Naive B cell (primary cell): ENCODE measurements at regions not wholly inside any gene's neighbourhood (a gene's known extent, or its start where the extent isn't known, plus 50 kb on each side); places are given as distances from the start of the nearest gene placed in this dataset.
"Not testable (repeated sequence)": the region's sequence is repeated elsewhere in the genome, so short reads cannot be mapped to it uniquely, and the experiment has no call there.

Experiments
- ATAC-seq, 2 donors: fragments of 150-1000 bp; cut with Tn5 transposase; 2 replicates each; pipeline ENCODE4 v1.10.0; 2021; ENCODE audit warnings: low read depth in 2 of 2, mild to moderate bottlenecking in 2 of 2, moderate library complexity in 2 of 2
- DNase-seq: peaks from one replicate; pipeline ENCODE4 v3.0.0; 2022
- H3K27ac Mint-ChIP-seq, 6 donors: one replicate each; pipeline ENCODE4 v1.8.0; 2020 to 2022; ENCODE audit warnings: mild to moderate bottlenecking in 6 of 6, mixed read lengths in 6 of 6, moderate library complexity in 5 of 6, inconsistent platforms in 2 of 6
- H3K27me3 Mint-ChIP-seq, 3 donors: one replicate each; pipeline ENCODE4 v1.8.0; 2021 to 2022; ENCODE audit warnings: mixed read lengths in 3 of 3, mild to moderate bottlenecking in 1 of 3
- H3K36me3 Mint-ChIP-seq, 2 donors: one replicate each; pipeline ENCODE4 v1.8.0; 2020 to 2022; ENCODE audit warnings: mixed read lengths in 2 of 2, inconsistent platforms in 1 of 2, mild to moderate bottlenecking in 1 of 2
- H3K4me1 Mint-ChIP-seq, 3 donors: one replicate each; pipeline ENCODE4 v1.8.0; 2020 to 2022; ENCODE audit warnings: mixed read lengths in 3 of 3, inconsistent platforms in 1 of 3, mild to moderate bottlenecking in 1 of 3, moderate library complexity in 1 of 3
- H3K4me3 Mint-ChIP-seq, 8 donors: one replicate each; pipeline ENCODE4 v1.8.0; 2020 to 2022; ENCODE audit warnings: mild to moderate bottlenecking in 8 of 8, mixed read lengths in 8 of 8, moderate library complexity in 8 of 8, inconsistent platforms in 2 of 8
- H3K9me3 Mint-ChIP-seq, 7 donors: one replicate each; pipeline ENCODE4 v1.8.0; 2020 to 2022; ENCODE audit warnings: mixed read lengths in 7 of 7, mild to moderate bottlenecking in 5 of 7, inconsistent platforms in 2 of 7, moderate library complexity in 1 of 7

DNA sequence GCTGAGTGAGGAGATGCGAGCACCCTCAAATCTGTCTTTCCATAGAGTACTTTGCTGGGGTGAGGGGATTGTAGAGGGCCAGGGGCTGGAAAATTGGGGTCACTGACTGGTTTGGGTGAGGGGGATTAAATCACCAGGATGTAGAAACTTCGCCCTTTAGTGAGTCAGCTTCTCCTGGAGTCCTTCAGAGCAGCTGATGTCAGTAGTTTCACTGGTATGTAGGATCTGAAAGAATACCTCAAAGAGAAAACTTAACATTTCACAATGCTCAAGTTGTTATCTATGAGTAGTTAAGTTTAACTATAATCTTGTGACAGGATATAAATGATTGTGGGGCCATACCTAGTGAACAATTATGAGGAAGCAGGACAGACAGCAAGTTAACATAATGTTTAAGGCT, 174.7 kb upstream of the ZNF717 start:
- not testable (repeated sequence) for DNase-seq, ATAC-seq, H3K27ac Mint-ChIP-seq, H3K4me3 Mint-ChIP-seq, H3K36me3 Mint-ChIP-seq, H3K27me3 Mint-ChIP-seq, H3K4me1 Mint-ChIP-seq
- peaks cover 0 to 17% (median 10%) of the 10 kb centered on the region in 7 donors for H3K9me3 Mint-ChIP-seq

DNA sequence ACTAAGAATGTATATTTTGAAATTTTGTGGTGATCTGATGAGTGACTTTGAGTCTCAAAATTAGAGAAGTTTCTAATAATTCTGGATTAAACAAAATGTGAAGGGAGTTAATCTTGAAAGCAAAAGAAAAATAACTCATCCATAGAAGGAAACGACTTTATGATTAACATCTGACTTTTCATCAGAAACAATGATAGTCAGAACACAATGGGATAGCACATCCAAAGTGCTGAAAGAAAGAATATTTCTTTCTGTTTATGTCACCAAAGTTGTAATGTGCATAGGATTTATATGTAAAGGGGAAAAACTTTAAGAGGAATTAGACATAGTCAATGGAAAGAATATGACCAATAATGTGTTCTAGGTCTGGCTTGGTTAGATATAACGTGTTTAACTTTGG, 176.7 kb upstream of the ZNF717 start:
- H3K27me3 Mint-ChIP-seq, H3K36me3 Mint-ChIP-seq, H3K4me3 Mint-ChIP-seq, H3K4me1 Mint-ChIP-seq, ATAC-seq, DNase-seq, H3K27ac Mint-ChIP-seq: not testable (repeated sequence)
- peaks cover 0 to 17% (median 10%) of the 10 kb centered on the region in 7 donors for H3K9me3 Mint-ChIP-seq

GRCh38 chr3:75967071-75967470, 181.7 kb upstream of the ZNF717 start:
- H3K27ac Mint-ChIP-seq: no peak overlapping the region
- no peaks in the 10 kb centered on the region for H3K36me3 Mint-ChIP-seq
- no peaks in the 10 kb centered on the region for H3K4me1 Mint-ChIP-seq
- no peak overlapping the region for H3K4me3 Mint-ChIP-seq
- DNase-seq (no peak), ATAC-seq (no peak)
- peaks cover 0 to 8% (median 3%) of the 10 kb centered on the region in 7 donors for H3K9me3 Mint-ChIP-seq
- no peaks in the 10 kb centered on the region for H3K27me3 Mint-ChIP-seq

DNA sequence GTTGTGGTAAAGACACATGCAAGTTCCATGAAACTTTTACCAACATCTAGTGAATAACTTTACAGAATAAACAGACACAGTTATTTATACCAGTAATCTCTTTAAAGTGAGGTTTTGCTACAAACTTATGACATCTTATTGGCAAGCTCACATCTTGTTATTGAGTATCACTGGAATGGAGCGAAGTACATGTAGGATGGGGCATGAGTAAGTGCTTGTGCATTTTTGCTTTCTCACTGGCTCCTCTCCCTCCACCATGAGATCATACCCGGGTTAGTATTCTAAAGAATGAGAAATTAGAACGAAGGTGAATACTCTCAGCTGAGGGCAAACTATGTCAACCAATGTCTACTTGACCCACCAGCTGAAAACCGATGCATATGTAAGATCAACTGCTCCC, 193.3 kb upstream of the ZNF717 start:
- Mint-ChIP-seq H3K27ac (no peak overlapping the region), H3K4me1 (no peaks in the 10 kb centered on the region), H3K9me3 (peaks cover 0 to 11% (median 6%) of the 10 kb centered on the region in 7 donors), H3K4me3 (no peak overlapping the region), H3K36me3 (no peaks in the 10 kb centered on the region), H3K27me3 (no peaks in the 10 kb centered on the region)
- ATAC-seq (no peak), DNase-seq (no peak)

GRCh38 chr3:75981401-75981800, 196.1 kb upstream of the ZNF717 start:
- Mint-ChIP-seq H3K9me3 (peaks cover 0 to 11% (median 5%) of the 10 kb centered on the region in 7 donors), H3K4me1 (no peaks in the 10 kb centered on the region), H3K4me3 (no peak overlapping the region), H3K36me3 (no peaks in the 10 kb centered on the region), H3K27ac (no peak overlapping the region), H3K27me3 (no peaks in the 10 kb centered on the region)
- ATAC-seq (no peak), DNase-seq (no peak)

DNA sequence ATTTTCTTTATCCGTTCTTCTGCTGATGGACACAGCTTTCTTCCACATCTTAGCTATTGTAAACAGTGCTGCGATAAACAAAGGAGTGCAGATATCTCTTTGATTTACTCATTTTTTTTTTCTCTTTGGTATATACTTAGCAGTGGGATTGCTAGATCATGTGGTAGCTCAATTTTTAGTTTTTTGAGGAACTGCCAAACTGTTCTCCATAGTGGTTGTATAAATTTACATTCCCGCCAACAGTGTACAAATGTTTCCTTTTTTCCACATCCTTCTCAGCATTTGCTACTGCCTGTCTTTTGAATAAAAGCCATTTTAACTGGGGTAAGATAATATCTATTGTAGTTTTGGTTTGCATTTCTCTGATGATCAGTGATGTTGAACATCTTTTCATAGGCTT, 196.8 kb upstream of the ZNF717 start:
- DNase-seq (no peak), ATAC-seq (no peak)
- H3K4me1 Mint-ChIP-seq: no peaks in the 10 kb centered on the region
- H3K4me3 Mint-ChIP-seq: no peak overlapping the region
- H3K9me3 Mint-ChIP-seq: peaks cover 0 to 11% (median 5%) of the 10 kb centered on the region in 7 donors
- no peaks in the 10 kb centered on the region for H3K27me3 Mint-ChIP-seq
- H3K27ac Mint-ChIP-seq: peak overlapping the region in 1 of 6 donors; percentile 8
- H3K36me3 Mint-ChIP-seq: no peaks in the 10 kb centered on the region

DNA sequence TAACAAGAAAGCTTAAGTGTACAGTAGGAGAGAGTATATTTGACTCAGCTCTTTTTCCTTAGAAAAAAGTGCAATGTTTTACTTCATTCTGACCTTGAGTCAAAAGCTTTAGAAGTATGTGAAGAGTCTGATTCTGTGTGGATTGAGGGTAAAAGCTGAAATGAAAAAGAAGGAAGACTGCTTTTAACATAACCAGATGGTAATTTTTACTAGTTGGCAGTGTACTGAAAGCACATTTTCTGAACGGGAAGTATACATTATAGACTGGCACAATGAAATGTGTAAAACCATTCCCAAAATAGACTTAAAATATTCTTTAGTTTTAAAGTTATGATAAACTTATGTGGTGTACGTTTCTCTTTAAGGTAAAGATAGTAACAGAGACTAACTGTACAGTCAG, 197.8 kb upstream of the ZNF717 start:
- Mint-ChIP-seq H3K27me3 (no peaks in the 10 kb centered on the region), H3K4me1 (no peaks in the 10 kb centered on the region), H3K36me3 (no peaks in the 10 kb centered on the region), H3K9me3 (peaks cover 0 to 11% (median 5%) of the 10 kb centered on the region in 7 donors), H3K4me3 (no peak overlapping the region), H3K27ac (no peak overlapping the region)
- DNase-seq (no peak), ATAC-seq (no peak)

- Mint-ChIP-seq H3K36me3 (no peaks in the 10 kb centered on the region), H3K4me3 (no peak overlapping the region), H3K27me3 (no peaks in the 10 kb centered on the region), H3K27ac (no peak overlapping the region), H3K4me1 (no peaks in the 10 kb centered on the region), H3K9me3 (peaks cover 0 to 8% (median 5%) of the 10 kb centered on the region in 7 donors)
- DNase-seq (no peak), ATAC-seq (no peak)
Observed at GRCh38 chr3:75983609-75984290, 198.4 kb upstream of the ZNF717 start.

DNA sequence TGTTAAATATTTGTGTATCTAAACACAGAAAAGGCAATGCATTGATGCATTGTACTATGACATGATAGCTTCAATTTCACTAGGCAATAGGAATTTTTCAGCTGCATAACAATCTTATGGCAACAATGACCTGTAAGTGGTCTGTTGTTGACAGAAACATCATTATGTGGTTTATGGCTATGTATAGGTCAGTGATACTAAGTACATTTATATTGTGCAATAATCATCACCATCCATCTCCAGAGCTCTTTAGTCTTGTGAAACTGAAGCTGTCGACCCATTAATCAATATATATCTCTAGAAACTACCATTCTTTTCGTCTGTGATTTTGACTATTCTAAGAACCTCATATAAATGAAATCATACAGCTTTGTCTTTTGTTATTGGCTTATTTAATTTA, 200.1 kb upstream of the ZNF717 start:
- Mint-ChIP-seq H3K27ac (no peak overlapping the region), H3K4me1 (no peaks in the 10 kb centered on the region), H3K36me3 (no peaks in the 10 kb centered on the region)

DNA sequence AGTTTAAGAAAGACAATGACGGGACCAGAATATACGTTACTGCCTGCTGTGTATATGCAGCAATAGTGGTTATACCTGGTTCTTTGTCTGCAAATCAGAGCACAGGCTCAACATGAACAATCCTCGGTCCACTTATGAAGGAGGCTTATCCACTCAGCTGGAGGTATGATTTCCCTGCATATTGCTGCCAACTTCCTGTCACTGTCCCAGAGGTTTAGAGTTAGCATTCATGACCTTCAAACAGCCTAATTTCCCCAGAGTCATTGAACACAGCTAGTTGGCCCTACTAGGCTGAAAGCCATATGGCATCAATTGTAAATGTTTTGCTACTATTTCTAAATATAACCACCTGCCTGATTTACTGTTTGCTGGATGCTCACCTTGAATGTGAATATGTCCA, 224.9 kb upstream of the ZNF717 start:
- Mint-ChIP-seq H3K4me1 (no peaks in the 10 kb centered on the region), H3K36me3 (no peaks in the 10 kb centered on the region), H3K4me3 (no peak overlapping the region), H3K27ac (no peak overlapping the region), H3K9me3 (peaks cover 0 to 8% (median 0%) of the 10 kb centered on the region in 7 donors), H3K27me3 (no peaks in the 10 kb centered on the region)
- ATAC-seq (no peak), DNase-seq (no peak)

More for the DNA sequence above, 200.1 kb upstream of the ZNF717 start:
- DNase-seq (no peak), ATAC-seq (no peak)
- peaks cover 0 to 8% (median 5%) of the 10 kb centered on the region in 7 donors for H3K9me3 Mint-ChIP-seq
- H3K27me3 Mint-ChIP-seq: no peaks in the 10 kb centered on the region
- no peak overlapping the region for H3K4me3 Mint-ChIP-seq

GRCh38 chr3:76011121-76011520, 225.8 kb upstream of the ZNF717 start:
- Mint-ChIP-seq H3K4me1 (no peaks in the 10 kb centered on the region), H3K27ac (no peak overlapping the region), H3K27me3 (no peaks in the 10 kb centered on the region), H3K36me3 (no peaks in the 10 kb centered on the region), H3K4me3 (no peak overlapping the region), H3K9me3 (peaks cover 0 to 8% (median 0%) of the 10 kb centered on the region in 7 donors)
- ATAC-seq (no peak), DNase-seq (no peak)

DNA sequence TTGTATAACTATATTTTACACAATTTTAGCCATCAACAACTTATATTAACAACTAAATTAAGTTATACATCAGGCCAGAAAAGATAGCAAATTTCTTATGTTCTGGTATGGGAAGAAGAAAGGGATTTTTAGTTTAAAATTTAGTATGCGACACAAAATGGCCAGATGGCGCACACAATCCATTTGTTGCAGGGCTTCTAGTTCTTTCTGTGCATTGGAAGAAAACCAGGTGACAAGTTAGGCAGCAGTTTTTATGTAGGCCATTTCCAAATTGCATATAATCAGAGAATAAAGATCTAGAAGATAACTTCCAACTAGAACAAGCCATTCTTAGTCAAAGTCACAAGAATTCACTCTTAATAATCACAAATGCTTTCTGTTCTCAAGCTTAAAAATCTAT, 230.1 kb upstream of the ZNF717 start:
- H3K27ac Mint-ChIP-seq: no peak overlapping the region

GRCh38 chr3:76016111-76016510, 230.8 kb upstream of the ZNF717 start:
- DNase-seq: no peak
- Mint-ChIP-seq H3K4me3 (no peak overlapping the region), H3K27ac (no peak overlapping the region)

More for the DNA sequence above, 230.1 kb upstream of the ZNF717 start:
- H3K36me3 Mint-ChIP-seq: no peaks in the 10 kb centered on the region
- DNase-seq (no peak), ATAC-seq (no peak)
- no peaks in the 10 kb centered on the region for H3K27me3 Mint-ChIP-seq
- no peaks in the 10 kb centered on the region for H3K4me1 Mint-ChIP-seq
- H3K4me3 Mint-ChIP-seq: no peak overlapping the region
- peaks cover 0 to 2% (median 0%) of the 10 kb centered on the region in 7 donors for H3K9me3 Mint-ChIP-seq

GRCh38 chr3:76016769-76017439, 231.6 kb upstream of the ZNF717 start:
- DNase-seq: no peak
- no peaks in the 10 kb centered on the region for H3K27me3 Mint-ChIP-seq
- no peak for ATAC-seq
- H3K36me3 Mint-ChIP-seq: no peaks in the 10 kb centered on the region
- no peak overlapping the region for H3K4me3 Mint-ChIP-seq
- no peak overlapping the region for H3K27ac Mint-ChIP-seq
- peaks cover 0 to 5% (median 0%) of the 10 kb centered on the region in 7 donors for H3K9me3 Mint-ChIP-seq
- H3K4me1 Mint-ChIP-seq: no peaks in the 10 kb centered on the region

More at GRCh38 chr3:76016111-76016510, 230.8 kb upstream of the ZNF717 start:
- ATAC-seq: no peak
- H3K27me3 Mint-ChIP-seq: no peaks in the 10 kb centered on the region
- no peaks in the 10 kb centered on the region for H3K4me1 Mint-ChIP-seq
- H3K36me3 Mint-ChIP-seq: no peaks in the 10 kb centered on the region
- peaks cover 0 to 5% (median 0%) of the 10 kb centered on the region in 7 donors for H3K9me3 Mint-ChIP-seq
